ENCODE measurements at regions not wholly inside any gene's neighbourhood (a gene's known extent, or its start where the extent isn't known, plus 50 kb on each side); places are given as distances from the start of the nearest gene placed in this dataset.

DNA sequence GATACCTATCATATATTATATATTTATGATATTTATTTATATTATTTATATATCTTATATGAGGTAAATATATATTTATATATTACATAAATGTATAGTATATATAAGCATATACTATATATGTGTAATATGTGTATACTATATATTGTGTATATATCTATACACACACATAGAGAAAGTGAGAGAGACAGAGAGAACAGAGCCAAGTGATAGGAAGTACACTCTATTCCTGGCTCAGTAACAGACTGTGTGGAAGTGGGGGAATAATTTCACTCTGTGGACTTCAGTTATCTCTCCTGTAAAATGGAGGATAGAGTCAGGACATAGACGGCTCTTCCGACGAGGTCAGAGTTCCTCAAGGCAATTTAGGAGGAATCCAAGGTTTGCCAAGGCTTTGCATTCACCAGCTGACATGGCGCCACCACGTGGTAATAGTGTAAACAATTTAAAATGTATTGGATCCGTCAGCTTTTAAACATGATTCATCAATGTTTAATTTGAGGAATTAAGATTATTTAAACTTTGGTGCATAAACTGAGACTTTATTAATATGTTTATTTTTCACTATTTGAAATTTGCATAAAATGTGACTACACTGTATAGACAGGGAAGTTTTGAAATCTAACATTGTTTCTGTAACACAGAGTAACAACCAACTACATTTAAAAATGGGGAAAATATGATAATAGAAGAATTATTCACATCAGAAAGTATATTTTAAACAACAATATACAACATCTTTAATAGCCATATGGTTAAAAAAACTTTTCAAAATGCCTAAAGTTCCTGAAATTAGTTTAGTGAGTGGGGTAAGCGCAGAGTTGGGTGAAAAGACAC lies 75.4 kb upstream of the TMEM244 start:
- H3K4me3 ChIP-seq (replicated peaks; ENCODE audit: low read depth, low read length) = no peak overlapping the region
- DNase-seq (ENCODE audit: extremely low read depth, low read depth) = peak; percentile 67
- TF ChIP-seq, protein P1, sequence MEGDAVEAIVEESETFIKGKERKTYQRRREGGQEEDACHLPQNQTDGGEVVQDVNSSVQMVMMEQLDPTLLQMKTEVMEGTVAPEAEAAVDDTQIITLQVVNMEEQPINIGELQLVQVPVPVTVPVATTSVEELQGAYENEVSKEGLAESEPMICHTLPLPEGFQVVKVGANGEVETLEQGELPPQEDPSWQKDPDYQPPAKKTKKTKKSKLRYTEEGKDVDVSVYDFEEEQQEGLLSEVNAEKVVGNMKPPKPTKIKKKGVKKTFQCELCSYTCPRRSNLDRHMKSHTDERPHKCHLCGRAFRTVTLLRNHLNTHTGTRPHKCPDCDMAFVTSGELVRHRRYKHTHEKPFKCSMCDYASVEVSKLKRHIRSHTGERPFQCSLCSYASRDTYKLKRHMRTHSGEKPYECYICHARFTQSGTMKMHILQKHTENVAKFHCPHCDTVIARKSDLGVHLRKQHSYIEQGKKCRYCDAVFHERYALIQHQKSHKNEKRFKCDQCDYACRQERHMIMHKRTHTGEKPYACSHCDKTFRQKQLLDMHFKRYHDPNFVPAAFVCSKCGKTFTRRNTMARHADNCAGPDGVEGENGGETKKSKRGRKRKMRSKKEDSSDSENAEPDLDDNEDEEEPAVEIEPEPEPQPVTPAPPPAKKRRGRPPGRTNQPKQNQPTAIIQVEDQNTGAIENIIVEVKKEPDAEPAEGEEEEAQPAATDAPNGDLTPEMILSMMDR (IDR thresholded peaks at IDR 0.05; ENCODE audit: low read depth, low read length, missing control alignments) = peak; percentile 48

DNA sequence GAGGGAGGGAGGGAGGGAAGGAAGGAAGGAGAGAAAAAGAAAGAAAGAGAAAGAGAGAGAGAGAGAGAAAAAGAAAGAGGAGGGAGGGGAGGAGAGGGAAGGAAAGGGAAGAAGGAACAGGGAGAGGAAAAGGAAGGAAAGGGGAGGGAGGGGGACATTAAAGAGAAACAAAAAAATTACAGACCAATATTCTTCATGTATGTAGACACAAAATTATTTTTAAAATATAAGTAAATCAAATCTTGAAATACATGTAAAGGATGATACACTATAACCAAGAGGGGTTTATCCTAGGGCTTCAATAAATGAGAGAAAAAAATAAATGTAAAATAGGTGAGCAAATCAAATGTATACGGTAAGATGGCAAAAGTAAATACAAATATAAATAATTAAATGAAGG lies 71.2 kb upstream of the TMEM244 start:
- H3K4me3 ChIP-seq (replicated peaks; ENCODE audit: low read depth, low read length) = no peak overlapping the region
- TF ChIP-seq, protein P1 (IDR thresholded peaks at IDR 0.05; ENCODE audit: low read depth, low read length, missing control alignments) = no peak

DNA sequence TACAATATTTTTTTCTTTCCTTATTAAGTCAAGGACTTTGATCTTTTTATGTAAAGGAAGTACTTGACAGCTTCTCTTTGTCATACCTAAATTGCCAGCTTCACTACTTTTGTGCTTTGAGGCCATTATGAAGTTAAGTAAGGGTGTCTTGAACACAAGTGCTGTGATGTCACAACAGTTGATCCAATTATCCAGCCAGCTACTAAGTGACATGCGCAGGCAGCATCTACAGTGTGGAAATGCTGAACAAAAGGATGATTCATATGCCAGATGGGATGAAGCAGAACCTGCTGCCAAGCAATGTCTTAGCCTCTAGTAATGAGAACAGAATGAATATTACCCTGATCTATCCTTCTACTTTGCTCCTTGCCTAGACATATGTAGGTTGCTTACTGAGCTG lies 68.3 kb upstream of the TMEM244 start:
- TF ChIP-seq, protein P1 (IDR thresholded peaks at IDR 0.05; ENCODE audit: low read depth, low read length, missing control alignments) = no peak
- H3K4me3 ChIP-seq (replicated peaks; ENCODE audit: low read depth, low read length) = no peak overlapping the region
- peak; percentile 72 for DNase-seq (ENCODE audit: extremely low read depth, low read depth)

More for the DNA sequence above, 71.2 kb upstream of the TMEM244 start:
- no peak for DNase-seq (ENCODE audit: extremely low read depth, low read depth)

DNA sequence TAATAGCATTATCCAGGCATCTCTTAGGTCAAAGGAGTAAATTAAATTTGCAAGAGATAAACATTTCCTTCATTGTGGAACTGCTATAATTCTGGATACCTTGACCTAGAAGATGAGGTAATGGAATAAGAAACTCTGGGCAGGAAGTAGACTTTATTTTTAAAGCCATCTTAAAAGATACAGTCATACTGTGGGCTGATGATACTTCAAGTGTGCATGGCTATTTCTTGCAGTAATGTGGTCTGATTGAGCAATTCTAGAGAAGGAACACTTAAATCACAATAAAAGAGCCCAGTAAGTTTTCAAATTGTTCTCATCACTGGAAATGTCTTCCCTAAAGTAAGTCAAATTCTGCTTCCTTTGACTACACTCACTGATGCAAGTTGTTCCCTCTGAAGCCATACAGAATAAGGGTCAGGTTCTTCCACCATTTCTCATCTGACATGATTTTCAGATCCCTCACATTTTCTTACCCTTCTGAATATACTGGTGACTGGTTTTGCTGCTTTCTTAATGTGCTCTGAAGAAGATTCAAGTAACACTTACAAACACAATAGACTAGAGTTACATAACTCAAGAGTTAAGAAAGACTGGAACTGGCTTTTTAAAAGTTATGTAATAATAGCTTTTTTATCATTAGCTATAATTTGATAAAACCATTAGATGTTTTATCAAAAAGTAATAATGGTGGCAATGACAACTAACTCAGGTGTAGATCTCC lies 62.6 kb upstream of the TMEM244 start:
- no peak for DNase-seq (ENCODE audit: extremely low read depth, low read depth)
- H3K4me3 ChIP-seq (replicated peaks; ENCODE audit: low read depth, low read length) = no peak overlapping the region
- TF ChIP-seq, protein P1 (IDR thresholded peaks at IDR 0.05; ENCODE audit: low read depth, low read length, missing control alignments) = no peak

DNA sequence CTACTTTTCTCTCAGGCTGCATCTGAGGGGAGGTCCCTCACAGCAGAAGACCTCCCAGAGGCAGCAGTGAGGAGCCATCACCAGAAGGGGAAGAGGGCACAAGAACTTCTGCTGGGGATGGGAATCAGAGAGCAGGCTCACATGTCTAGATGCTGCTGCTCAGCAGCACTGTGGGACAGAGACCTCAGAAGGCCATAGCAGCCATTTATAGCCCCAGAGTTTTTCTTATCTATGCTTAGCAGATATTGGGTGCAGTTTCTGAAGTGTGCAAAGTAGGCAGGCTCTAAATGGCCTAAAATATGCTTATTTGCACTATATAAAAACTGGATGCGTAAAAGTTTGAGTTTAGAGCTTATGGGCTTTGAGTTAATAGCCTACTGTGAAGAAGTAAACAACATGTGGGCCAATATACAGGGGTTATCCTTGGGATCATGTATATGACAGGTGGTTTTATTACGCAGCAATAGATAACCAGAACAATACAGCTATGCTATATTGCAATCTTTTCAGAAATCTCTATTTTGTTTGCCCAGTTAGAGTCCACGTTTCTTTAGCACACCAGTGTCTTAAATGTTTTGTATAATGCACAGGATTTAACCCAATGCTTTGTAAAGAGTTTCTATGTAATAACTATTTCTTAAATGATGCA lies 60.2 kb upstream of the TMEM244 start:
- TF ChIP-seq, protein P1 (IDR thresholded peaks at IDR 0.05; ENCODE audit: low read depth, low read length, missing control alignments) = no peak
- DNase-seq (ENCODE audit: extremely low read depth, low read depth) = no peak
- H3K4me3 ChIP-seq (replicated peaks; ENCODE audit: low read depth, low read length) = no peak overlapping the region

DNA sequence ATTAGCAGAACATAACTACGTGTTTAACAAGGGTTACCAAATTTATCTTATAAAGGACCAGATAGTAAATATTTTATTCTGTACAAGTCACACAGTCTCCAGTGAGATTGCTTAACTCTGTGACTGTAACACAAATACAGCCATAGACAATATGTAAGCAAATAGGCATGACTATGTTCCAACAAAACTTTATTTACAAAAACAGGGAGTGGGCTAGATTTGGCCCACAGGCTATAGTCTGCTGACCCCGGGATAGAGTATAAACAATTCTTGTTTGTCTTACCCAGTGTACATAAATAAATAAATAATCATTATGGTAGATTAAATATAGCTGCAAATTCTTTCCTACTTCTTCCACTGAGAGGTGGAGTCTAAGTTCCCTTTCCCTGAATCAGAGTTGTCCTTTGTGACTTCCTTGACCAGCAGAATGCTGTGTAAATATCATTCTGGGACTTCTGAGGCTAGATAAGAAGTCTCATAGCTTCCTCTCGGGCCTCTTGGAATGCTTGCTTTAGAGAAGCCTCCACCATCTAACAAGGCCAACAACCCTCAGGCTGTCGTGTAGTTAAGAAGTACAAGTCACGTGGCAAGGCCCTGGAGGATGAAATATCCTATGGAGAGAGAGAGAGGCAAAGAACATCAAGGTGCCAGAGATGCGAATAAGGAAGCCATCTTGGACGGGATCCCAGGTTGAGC lies 59.1 kb upstream of the TMEM244 start:
- DNase-seq (ENCODE audit: extremely low read depth, low read depth) = no peak
- no peak overlapping the region for H3K4me3 ChIP-seq (replicated peaks; ENCODE audit: low read depth, low read length)
- TF ChIP-seq, protein P1 (IDR thresholded peaks at IDR 0.05; ENCODE audit: low read depth, low read length, missing control alignments) = no peak

Measured in HFF-Myc (cell line).